Left renal pelvis (tissue), 4 donors: ENCODE measurements at regions not wholly inside any gene's neighbourhood (a gene's known extent, or its start where the extent isn't known, plus 50 kb on each side); places are given as distances from the start of the nearest gene placed in this dataset.

Experiments
- DNase-seq, 4 donors: peaks; one replicate each; pipeline ENCODE4 v3.0.0-alpha.2; 2013; ENCODE audit warnings: low read depth in 4 of 4, low spot score in 3 of 4

GRCh38 chr11:8794126-8794525 is 111.5 kb downstream of the RPL27A start:
- DNase-seq: no peak

GRCh38 chr11:8794677-8795103 is 112.1 kb downstream of the RPL27A start:
- DNase-seq: no peak

- DNase-seq: no peak
Measured at GRCh38 chr11:8796941-8797340, 114.0 kb upstream of the AKIP1 start.

- no peak for DNase-seq
Measured at GRCh38 chr11:8799273-8799672, 111.7 kb upstream of the AKIP1 start.

- no peak for DNase-seq
Measured at GRCh38 chr11:8800520-8801110, 110.4 kb upstream of the AKIP1 start.

GRCh38 chr11:8801121-8801520 is 109.9 kb upstream of the AKIP1 start:
- no peak for DNase-seq

- DNase-seq: no peak
Measured at GRCh38 chr11:8802251-8802650, 108.7 kb upstream of the AKIP1 start.

- no peak for DNase-seq
Measured at GRCh38 chr11:8803973-8804372, 107.0 kb upstream of the AKIP1 start.

- no peak for DNase-seq
Measured at GRCh38 chr11:8805296-8805695, 105.7 kb upstream of the AKIP1 start.

- no peak for DNase-seq
Measured at GRCh38 chr11:8806974-8807373, 104.0 kb upstream of the AKIP1 start.

GRCh38 chr11:8807544-8808225 is 103.3 kb upstream of the AKIP1 start:
- no peak for DNase-seq

- no peak for DNase-seq
Measured at GRCh38 chr11:8808226-8808585, 102.8 kb upstream of the AKIP1 start.

- DNase-seq: no peak
Measured at GRCh38 chr11:8809241-8809938, 101.6 kb upstream of the AKIP1 start.

- no peak for DNase-seq
Measured at GRCh38 chr11:8809939-8810539, 101.0 kb upstream of the AKIP1 start.

GRCh38 chr11:8810540-8811301 is 100.3 kb upstream of the AKIP1 start:
- DNase-seq: peak; percentile 70 to 81 (median 72)

- no peak for DNase-seq
Measured at GRCh38 chr11:8811571-8811970, 99.4 kb upstream of the AKIP1 start.

- no peak for DNase-seq
Measured at GRCh38 chr11:8812438-8812837, 98.6 kb upstream of the AKIP1 start.

GRCh38 chr11:8813658-8814057 is 97.3 kb upstream of the AKIP1 start:
- DNase-seq: no peak

- no peak for DNase-seq
Measured at GRCh38 chr11:8814209-8814922, 96.6 kb upstream of the AKIP1 start.

- no peak for DNase-seq
Measured at GRCh38 chr11:8814923-8815240, 96.1 kb upstream of the AKIP1 start.
